Esophagus squamous epithelium (tissue), 5 donors: ENCODE measurements at regions not wholly inside any gene's neighbourhood (a gene's known extent, or its start where the extent isn't known, plus 50 kb on each side); places are given as distances from the start of the nearest gene placed in this dataset.

ENCODE experiments used
- DNase-seq: peaks from one replicate; lab custom pipeline; 2025; lab: John Stamatoyannopoulos, UW
- H3K27ac ChIP-seq, 4 donors: fragments of 200-600 bp; sonication (generic); one replicate each; pipeline ENCODE4 v1.5.1; 2016 to 2019; ENCODE audit warnings: mild to moderate bottlenecking in 1 of 4
- H3K27me3 ChIP-seq, 4 donors: fragments of 200-600 bp; sonication (generic); 1 replicate in 3 of 4; 2 replicates in 1 of 4; pipeline versions ENCODE4 v1.5.1 to v1.6.0; 2017 to 2021; ENCODE audit warnings: antibody characterized with exemption in 1 of 4
- H3K36me3 ChIP-seq, 3 donors: fragments of 200-600 bp; sonication (generic); one replicate each; pipeline ENCODE4 v1.5.1; 2016 to 2019
- H3K4me1 ChIP-seq, 3 donors: fragments of 200-600 bp; sonication (generic); one replicate each; pipeline ENCODE4 v1.5.1; 2017 to 2019
- H3K4me3 ChIP-seq, 4 donors: fragments of 200-600 bp; sonication (generic); 1 replicate in 3 of 4; 2 replicates in 1 of 4; pipeline ENCODE4 v1.5.1; 2016 to 2019; ENCODE audit warnings: mild to moderate bottlenecking in 2 of 4, moderate library complexity in 1 of 4
- H3K9me3 ChIP-seq, 3 donors: fragments of 200-600 bp; sonication (generic); one replicate each; pipeline ENCODE4 v1.5.1; 2016 to 2019
- POLR2A ChIP-seq, 4 donors: fragments of 450-650 bp; IDR thresholded peaks; one replicate each; pipeline ENCODE4 v1.6.1; 2017; ENCODE audit warnings: antibody characterized with exemption in 4 of 4, mild to moderate bottlenecking in 4 of 4, moderate library complexity in 3 of 4
- WGBS, 2 donors: methylation state at CpG; one replicate each; pipeline ENCODE4 v1.1.5; 2018; 5-methylcytosine and 5-hydroxymethylcytosine counted together
- intact Hi-C: fragments of 100-400 bp; cut with DNase I; formaldehyde crosslinking; loops from one replicate; pipeline ENCODE4 v1.15.0; 2022
- TF ChIP-seq, protein P1 (sequence below), 6 experiments: fragments of 450-650 bp in 4 of 6; fragments of 200-600 bp in 2 of 6; sonication (generic) in 2 of 6; IDR thresholded peaks; one replicate each; pipeline ENCODE4 v1.5.1; 2016 to 2019; ENCODE audit warnings: antibody characterized with exemption in 6 of 6, mild to moderate bottlenecking in 4 of 6, moderate library complexity in 4 of 6
- donor health status: DM: yes; HTN: yes; CAD: no.

GRCh38 chr20:21016751-21017150 lies 89.4 kb downstream of the LINC00237 start:
- Histone ChIP-seq H3K36me3 (no peaks in the 10 kb centered on the region), H3K4me1 (no peaks in the 10 kb centered on the region), H3K27me3 (peaks cover 0 to 32% (median 0%) of the 10 kb centered on the region in 4 donors), H3K27ac (no peak overlapping the region), H3K9me3 (no peaks in the 10 kb centered on the region), H3K4me3 (no peak overlapping the region)
- no peak for DNase-seq
- TF ChIP-seq, protein P1, sequence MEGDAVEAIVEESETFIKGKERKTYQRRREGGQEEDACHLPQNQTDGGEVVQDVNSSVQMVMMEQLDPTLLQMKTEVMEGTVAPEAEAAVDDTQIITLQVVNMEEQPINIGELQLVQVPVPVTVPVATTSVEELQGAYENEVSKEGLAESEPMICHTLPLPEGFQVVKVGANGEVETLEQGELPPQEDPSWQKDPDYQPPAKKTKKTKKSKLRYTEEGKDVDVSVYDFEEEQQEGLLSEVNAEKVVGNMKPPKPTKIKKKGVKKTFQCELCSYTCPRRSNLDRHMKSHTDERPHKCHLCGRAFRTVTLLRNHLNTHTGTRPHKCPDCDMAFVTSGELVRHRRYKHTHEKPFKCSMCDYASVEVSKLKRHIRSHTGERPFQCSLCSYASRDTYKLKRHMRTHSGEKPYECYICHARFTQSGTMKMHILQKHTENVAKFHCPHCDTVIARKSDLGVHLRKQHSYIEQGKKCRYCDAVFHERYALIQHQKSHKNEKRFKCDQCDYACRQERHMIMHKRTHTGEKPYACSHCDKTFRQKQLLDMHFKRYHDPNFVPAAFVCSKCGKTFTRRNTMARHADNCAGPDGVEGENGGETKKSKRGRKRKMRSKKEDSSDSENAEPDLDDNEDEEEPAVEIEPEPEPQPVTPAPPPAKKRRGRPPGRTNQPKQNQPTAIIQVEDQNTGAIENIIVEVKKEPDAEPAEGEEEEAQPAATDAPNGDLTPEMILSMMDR (IDR thresholded peaks at IDR 0.05), result no peak
- TF ChIP-seq POLR2A (IDR thresholded peaks at IDR 0.05), result no peak
- intact Hi-C loops, result no loop called here
- 50 to 66% methylated on average over 3 of the region's 3 CpGs for WGBS, 2 donors

GRCh38 chr20:21014528-21014927 lies 91.6 kb downstream of the LINC00237 start:
- intact Hi-C loops, result no loop called here
- Histone ChIP-seq H3K27ac (no peak overlapping the region), H3K4me1 (no peaks in the 10 kb centered on the region), H3K36me3 (no peaks in the 10 kb centered on the region), H3K27me3 (peaks cover 0 to 11% (median 0%) of the 10 kb centered on the region in 4 donors), H3K4me3 (no peak overlapping the region), H3K9me3 (no peaks in the 10 kb centered on the region)
- TF ChIP-seq, protein P1 (IDR thresholded peaks at IDR 0.05), result no peak
- TF ChIP-seq POLR2A (IDR thresholded peaks at IDR 0.05), result no peak
- DNase-seq, result no peak
- 35 to 42% methylated on average over 1 of the region's 1 CpG for WGBS, 2 donors

GRCh38 chr20:21008951-21009350 lies 97.2 kb downstream of the LINC00237 start:
- no peak overlapping the region for H3K4me3 ChIP-seq
- DNase-seq, result no peak
- intact Hi-C loops, result no loop called here
- TF ChIP-seq POLR2A (IDR thresholded peaks at IDR 0.05), result no peak
- TF ChIP-seq, protein P1 (IDR thresholded peaks at IDR 0.05), result no peak
- no peaks in the 10 kb centered on the region for H3K9me3 ChIP-seq
- H3K36me3 ChIP-seq, result no peaks in the 10 kb centered on the region
- no peak overlapping the region for H3K27ac ChIP-seq
- no peaks in the 10 kb centered on the region for H3K4me1 ChIP-seq
- no peaks in the 10 kb centered on the region for H3K27me3 ChIP-seq
- 66 to 76% methylated on average over 4 to 7 of the region's 7 CpGs for WGBS, 2 donors

GRCh38 chr20:21006611-21007010 lies 99.5 kb downstream of the LINC00237 start:
- no peaks in the 10 kb centered on the region for H3K4me1 ChIP-seq
- H3K36me3 ChIP-seq, result no peaks in the 10 kb centered on the region
- DNase-seq, result no peak
- H3K9me3 ChIP-seq, result no peaks in the 10 kb centered on the region
- intact Hi-C loops, result no loop called here
- no peak overlapping the region for H3K4me3 ChIP-seq
- H3K27me3 ChIP-seq, result no peaks in the 10 kb centered on the region
- no peak overlapping the region for H3K27ac ChIP-seq
- TF ChIP-seq, protein P1 (IDR thresholded peaks at IDR 0.05), result no peak
- no peak for TF ChIP-seq POLR2A (IDR thresholded peaks at IDR 0.05)

DNA sequence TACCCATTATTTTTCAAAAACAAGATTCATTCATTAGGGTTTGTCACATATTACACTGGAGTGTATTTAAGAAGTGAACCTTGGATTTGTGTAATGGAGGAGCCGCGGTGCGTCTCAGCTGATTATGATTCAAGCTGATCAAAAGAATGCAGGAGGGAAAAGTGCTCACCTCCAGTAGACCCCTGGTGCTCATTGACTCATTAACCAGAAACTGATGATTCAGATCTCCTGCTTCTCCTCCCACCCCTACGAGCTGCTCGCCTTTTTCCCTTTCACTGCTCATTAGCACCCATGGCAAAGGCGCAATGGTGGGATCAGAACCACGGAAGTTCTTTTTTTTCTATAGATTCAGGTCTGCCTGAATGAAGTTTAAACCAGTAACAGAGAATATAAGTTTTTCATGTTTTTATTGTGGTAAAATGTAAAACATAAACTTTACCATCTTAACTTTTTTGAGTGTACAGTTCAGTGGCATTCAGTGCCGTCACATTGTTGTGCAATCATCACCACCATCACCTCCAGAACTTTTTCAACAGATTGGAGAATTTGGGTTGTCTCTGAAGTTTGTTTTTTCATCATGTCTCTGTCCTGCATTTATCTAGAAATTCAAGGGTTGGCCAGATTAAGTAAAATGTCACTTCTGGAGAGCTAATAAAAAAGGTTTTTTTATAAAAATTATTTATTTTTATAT lies 101.6 kb downstream of the LINC00237 start:
- Histone ChIP-seq H3K27me3 (no peaks in the 10 kb centered on the region), H3K4me3 (no peak overlapping the region), H3K9me3 (no peaks in the 10 kb centered on the region), H3K36me3 (no peaks in the 10 kb centered on the region), H3K4me1 (no peaks in the 10 kb centered on the region), H3K27ac (no peak overlapping the region)
- intact Hi-C loops, result no loop called here
- 70 to 84% methylated on average over 8 of the region's 8 CpGs for WGBS, 2 donors
- DNase-seq, result no peak
- no peak for TF ChIP-seq POLR2A (IDR thresholded peaks at IDR 0.05)
- TF ChIP-seq, protein P1 (IDR thresholded peaks at IDR 0.05), result no peak
